ENCODE measurements at regions not wholly inside any gene's neighbourhood (a gene's known extent, or its start where the extent isn't known, plus 50 kb on each side); places are given as distances from the start of the nearest gene placed in this dataset.

DNA sequence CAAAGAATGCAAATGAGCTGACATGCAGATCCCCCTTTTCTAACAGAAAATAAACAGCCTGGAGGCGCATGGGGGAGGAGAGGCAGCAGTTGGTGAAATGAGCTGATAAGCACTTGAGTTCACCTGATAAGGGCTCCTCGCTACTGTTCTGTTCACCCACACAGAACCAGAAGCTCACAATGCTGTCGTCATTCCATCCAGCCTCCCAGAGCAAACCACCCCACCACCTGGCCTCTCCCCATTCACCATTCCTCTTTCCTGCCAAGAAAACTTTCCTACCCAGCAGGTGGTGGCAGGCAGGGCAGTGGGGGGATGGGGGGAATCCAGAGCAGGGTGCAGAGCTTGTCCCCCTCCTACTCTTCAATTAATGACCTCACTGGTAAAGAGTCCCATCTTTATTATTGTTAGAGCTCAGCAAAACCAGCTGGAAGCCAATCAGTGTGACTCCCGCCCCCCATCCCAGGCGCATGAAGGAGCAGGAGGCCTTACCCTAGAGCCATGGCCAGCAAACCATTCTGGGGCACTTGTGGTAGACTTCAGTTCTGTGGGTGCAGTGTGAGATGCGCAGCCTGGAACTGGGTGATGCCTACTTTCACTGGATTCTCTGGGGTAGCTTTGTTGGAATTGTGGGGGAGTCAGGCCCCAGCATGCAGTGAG lies 350.3 kb downstream of the ZIC3 start:
- TF ChIP-seq, protein P1, sequence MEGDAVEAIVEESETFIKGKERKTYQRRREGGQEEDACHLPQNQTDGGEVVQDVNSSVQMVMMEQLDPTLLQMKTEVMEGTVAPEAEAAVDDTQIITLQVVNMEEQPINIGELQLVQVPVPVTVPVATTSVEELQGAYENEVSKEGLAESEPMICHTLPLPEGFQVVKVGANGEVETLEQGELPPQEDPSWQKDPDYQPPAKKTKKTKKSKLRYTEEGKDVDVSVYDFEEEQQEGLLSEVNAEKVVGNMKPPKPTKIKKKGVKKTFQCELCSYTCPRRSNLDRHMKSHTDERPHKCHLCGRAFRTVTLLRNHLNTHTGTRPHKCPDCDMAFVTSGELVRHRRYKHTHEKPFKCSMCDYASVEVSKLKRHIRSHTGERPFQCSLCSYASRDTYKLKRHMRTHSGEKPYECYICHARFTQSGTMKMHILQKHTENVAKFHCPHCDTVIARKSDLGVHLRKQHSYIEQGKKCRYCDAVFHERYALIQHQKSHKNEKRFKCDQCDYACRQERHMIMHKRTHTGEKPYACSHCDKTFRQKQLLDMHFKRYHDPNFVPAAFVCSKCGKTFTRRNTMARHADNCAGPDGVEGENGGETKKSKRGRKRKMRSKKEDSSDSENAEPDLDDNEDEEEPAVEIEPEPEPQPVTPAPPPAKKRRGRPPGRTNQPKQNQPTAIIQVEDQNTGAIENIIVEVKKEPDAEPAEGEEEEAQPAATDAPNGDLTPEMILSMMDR (IDR thresholded peaks at IDR 0.05), result no peak
- no peak for TF ChIP-seq POLR2A (IDR thresholded peaks at IDR 0.05)

Data from lower leg skin (tissue), 3 donors.